Activated naive CD8-positive, alpha-beta T cell treated with anti-CD3 and anti-CD28 coated beads for 36 hours (primary cell): ENCODE measurements at regions not wholly inside any gene's neighbourhood (a gene's known extent, or its start where the extent isn't known, plus 50 kb on each side); places are given as distances from the start of the nearest gene placed in this dataset.
"Not testable (repeated sequence)": the region's sequence is repeated elsewhere in the genome, so short reads cannot be mapped to it uniquely, and the experiment has no call there.

Source experiments
- DNase-seq: peaks from one replicate; pipeline ENCODE4 v3.0.0; 2021
- H3K27ac Mint-ChIP-seq: one replicate; pipeline ENCODE4 v1.8.0; 2022; ENCODE audit warnings: mild to moderate bottlenecking, moderate library complexity, mixed read lengths
- H3K27me3 Mint-ChIP-seq: one replicate; pipeline ENCODE4 v1.8.0; 2022; ENCODE audit warnings: mild to moderate bottlenecking, mixed read lengths
- H3K36me3 Mint-ChIP-seq: one replicate; pipeline ENCODE4 v1.8.0; 2021; ENCODE audit warnings: mild to moderate bottlenecking, mixed read lengths
- H3K4me1 Mint-ChIP-seq: one replicate; pipeline ENCODE4 v1.8.0; 2021; ENCODE audit warnings: mixed read lengths
- H3K4me3 Mint-ChIP-seq: one replicate; pipeline ENCODE4 v1.8.0; 2022; ENCODE audit warnings: mild to moderate bottlenecking, moderate library complexity, mixed read lengths
- H3K9me3 Mint-ChIP-seq: one replicate; pipeline ENCODE4 v1.8.0; 2022; ENCODE audit warnings: mixed read lengths

GRCh38 chr4:55696424-55696823, 60.3 kb upstream of the NMU start:
- H3K4me3 Mint-ChIP-seq, H3K36me3 Mint-ChIP-seq, H3K9me3 Mint-ChIP-seq, H3K27ac Mint-ChIP-seq, DNase-seq, H3K4me1 Mint-ChIP-seq: not testable (repeated sequence)
- H3K27me3 Mint-ChIP-seq: peaks cover 40% of the 10 kb centered on the region

GRCh38 chr4:55706541-55706940, 70.4 kb upstream of the NMU start:
- Mint-ChIP-seq H3K9me3 (no peaks in the 10 kb centered on the region), H3K36me3 (no peaks in the 10 kb centered on the region), H3K4me1 (no peaks in the 10 kb centered on the region), H3K27me3 (peaks cover 5% of the 10 kb centered on the region), H3K4me3 (no peak overlapping the region), H3K27ac (no peak overlapping the region)
- DNase-seq: no peak

- H3K4me3 Mint-ChIP-seq: no peak overlapping the region
- no peaks in the 10 kb centered on the region for H3K36me3 Mint-ChIP-seq
- no peak for DNase-seq
- H3K4me1 Mint-ChIP-seq: no peaks in the 10 kb centered on the region
- no peak overlapping the region for H3K27ac Mint-ChIP-seq
- no peaks in the 10 kb centered on the region for H3K9me3 Mint-ChIP-seq
- H3K27me3 Mint-ChIP-seq: peaks cover 3% of the 10 kb centered on the region
Observed at GRCh38 chr4:55707507-55707906, 71.4 kb upstream of the NMU start.

GRCh38 chr4:55707991-55708390, 71.9 kb upstream of the NMU start:
- H3K4me1 Mint-ChIP-seq, H3K36me3 Mint-ChIP-seq, H3K27ac Mint-ChIP-seq, DNase-seq, H3K4me3 Mint-ChIP-seq, H3K27me3 Mint-ChIP-seq, H3K9me3 Mint-ChIP-seq: not testable (repeated sequence)

GRCh38 chr4:55712835-55713234, 76.7 kb upstream of the NMU start:
- not testable (repeated sequence) for H3K9me3 Mint-ChIP-seq, H3K36me3 Mint-ChIP-seq, H3K4me1 Mint-ChIP-seq, H3K27ac Mint-ChIP-seq, H3K27me3 Mint-ChIP-seq, H3K4me3 Mint-ChIP-seq, DNase-seq

GRCh38 chr4:55721651-55722050, 85.6 kb upstream of the NMU start:
- Mint-ChIP-seq H3K27ac (no peak overlapping the region), H3K4me1 (no peaks in the 10 kb centered on the region), H3K36me3 (no peaks in the 10 kb centered on the region), H3K4me3 (no peak overlapping the region), H3K9me3 (no peaks in the 10 kb centered on the region), H3K27me3 (no peaks in the 10 kb centered on the region)
- DNase-seq: no peak

- Mint-ChIP-seq H3K27me3 (no peaks in the 10 kb centered on the region), H3K4me1 (no peaks in the 10 kb centered on the region), H3K36me3 (no peaks in the 10 kb centered on the region), H3K4me3 (no peak overlapping the region), H3K27ac (no peak overlapping the region), H3K9me3 (no peaks in the 10 kb centered on the region)
- no peak for DNase-seq
Observed at GRCh38 chr4:55722132-55722531, 86.0 kb upstream of the NMU start.

GRCh38 chr4:55723403-55723802, 87.3 kb upstream of the NMU start:
- no peak for DNase-seq

GRCh38 chr4:55725057-55725456, 89.0 kb upstream of the NMU start:
- Mint-ChIP-seq H3K27ac (no peak overlapping the region), H3K27me3 (peaks cover 4% of the 10 kb centered on the region), H3K4me1 (no peaks in the 10 kb centered on the region), H3K36me3 (no peaks in the 10 kb centered on the region), H3K9me3 (no peaks in the 10 kb centered on the region), H3K4me3 (no peak overlapping the region)
- DNase-seq: no peak

More at GRCh38 chr4:55723403-55723802, 87.3 kb upstream of the NMU start:
- no peaks in the 10 kb centered on the region for H3K4me1 Mint-ChIP-seq
- H3K27me3 Mint-ChIP-seq: no peaks in the 10 kb centered on the region
- H3K36me3 Mint-ChIP-seq: no peaks in the 10 kb centered on the region
- no peak overlapping the region for H3K27ac Mint-ChIP-seq
- no peaks in the 10 kb centered on the region for H3K9me3 Mint-ChIP-seq
- no peak overlapping the region for H3K4me3 Mint-ChIP-seq

GRCh38 chr4:55727746-55728145, 91.6 kb upstream of the NMU start:
- Mint-ChIP-seq H3K36me3 (no peaks in the 10 kb centered on the region), H3K4me1 (no peaks in the 10 kb centered on the region), H3K27me3 (peaks cover 15% of the 10 kb centered on the region), H3K27ac (no peak overlapping the region), H3K4me3 (no peak overlapping the region), H3K9me3 (no peaks in the 10 kb centered on the region)
- DNase-seq: no peak

- DNase-seq: no peak
- H3K9me3 Mint-ChIP-seq: no peaks in the 10 kb centered on the region
- peaks cover 19% of the 10 kb centered on the region for H3K27me3 Mint-ChIP-seq
- H3K4me1 Mint-ChIP-seq: no peaks in the 10 kb centered on the region
- no peak overlapping the region for H3K27ac Mint-ChIP-seq
- no peak overlapping the region for H3K4me3 Mint-ChIP-seq
- H3K36me3 Mint-ChIP-seq: no peaks in the 10 kb centered on the region
Observed at GRCh38 chr4:55729351-55730279, 90.0 kb upstream of the EXOC1L start.

- Mint-ChIP-seq H3K36me3 (no peaks in the 10 kb centered on the region), H3K9me3 (no peaks in the 10 kb centered on the region), H3K4me1 (no peaks in the 10 kb centered on the region), H3K4me3 (no peak overlapping the region), H3K27ac (no peak overlapping the region), H3K27me3 (peaks cover 27% of the 10 kb centered on the region)
- no peak for DNase-seq
Observed at GRCh38 chr4:55730280-55730931, 89.2 kb upstream of the EXOC1L start.

GRCh38 chr4:55731959-55732358, 87.6 kb upstream of the EXOC1L start:
- Mint-ChIP-seq H3K4me3 (no peak overlapping the region), H3K4me1 (no peaks in the 10 kb centered on the region)

GRCh38 chr4:55732864-55733263, 86.7 kb upstream of the EXOC1L start:
- Mint-ChIP-seq H3K27ac (no peak overlapping the region), H3K4me3 (no peak overlapping the region), H3K36me3 (no peaks in the 10 kb centered on the region), H3K9me3 (no peaks in the 10 kb centered on the region), H3K4me1 (no peaks in the 10 kb centered on the region), H3K27me3 (peaks cover 43% of the 10 kb centered on the region)
- DNase-seq: no peak

More at GRCh38 chr4:55731959-55732358, 87.6 kb upstream of the EXOC1L start:
- Mint-ChIP-seq H3K36me3 (no peaks in the 10 kb centered on the region), H3K27me3 (peaks cover 34% of the 10 kb centered on the region), H3K9me3 (no peaks in the 10 kb centered on the region), H3K27ac (no peak overlapping the region)
- DNase-seq: no peak

GRCh38 chr4:55733932-55734331, 85.7 kb upstream of the EXOC1L start:
- peaks cover 54% of the 10 kb centered on the region for H3K27me3 Mint-ChIP-seq

More at GRCh38 chr4:55733932-55734331, 85.7 kb upstream of the EXOC1L start:
- Mint-ChIP-seq H3K27ac (no peak overlapping the region), H3K4me3 (no peak overlapping the region), H3K4me1 (no peaks in the 10 kb centered on the region), H3K36me3 (no peaks in the 10 kb centered on the region), H3K9me3 (no peaks in the 10 kb centered on the region)
- no peak for DNase-seq
